HEK293T (cell line): ENCODE measurements at regions not wholly inside any gene's neighbourhood (a gene's known extent, or its start where the extent isn't known, plus 50 kb on each side); places are given as distances from the start of the nearest gene placed in this dataset.

Experiments used
- CTCF ChIA-PET: fragments of 350-600 bp; formaldehyde crosslinking; extraction: SDS; loops from one replicate; lab custom pipeline; 2021; ENCODE audit warnings: antibody characterized with exemption, inconsistent platforms; lab: Yijun Ruan, JAX
- POLR2A ChIA-PET: fragments of 350-600 bp; formaldehyde crosslinking; extraction: SDS; loops from one replicate; lab custom pipeline; 2020; ENCODE audit warnings: antibody characterized with exemption, inconsistent platforms; lab: Yijun Ruan, JAX
- DNase-seq: peaks from one replicate; pipeline ENCODE4 v3.0.0; 2012; ENCODE audit warnings: mixed read lengths; ENCODE audit errors: extremely low spot score
- ARNT ChIP-seq: fragments of 450-650 bp; IDR thresholded peaks from 2 replicates; pipeline ENCODE4 v1.6.1; 2017; ENCODE audit warnings: mild to moderate bottlenecking
- BHLHE40 ChIP-seq: fragments of 450-650 bp; IDR thresholded peaks from 2 replicates; pipeline ENCODE4 v1.6.1; 2016; ENCODE audit warnings: mild to moderate bottlenecking, moderate library complexity, borderline replicate concordance
- CTBP1 ChIP-seq: fragments of 450-650 bp; IDR thresholded peaks from 2 replicates; pipeline ENCODE4 v1.6.1; 2016; ENCODE audit warnings: borderline replicate concordance
- ELF4 ChIP-seq: fragments of 450-650 bp; IDR thresholded peaks from 2 replicates; pipeline ENCODE4 v1.6.1; 2017; ENCODE audit warnings: antibody characterized with exemption
- FOXA1 ChIP-seq: fragments of 450-650 bp; IDR thresholded peaks from 2 replicates; pipeline ENCODE4 v1.6.1; 2016; ENCODE audit warnings: mild to moderate bottlenecking
- FOXK2 ChIP-seq: fragments of 450-650 bp; IDR thresholded peaks from 2 replicates; pipeline ENCODE4 v1.6.1; 2016; ENCODE audit warnings: mild to moderate bottlenecking
- FOXM1 ChIP-seq: fragments of 450-650 bp; IDR thresholded peaks from 2 replicates; pipeline ENCODE4 v1.6.1; 2017; ENCODE audit warnings: mild to moderate bottlenecking, borderline replicate concordance
- HDGF ChIP-seq: fragments of 450-650 bp; IDR thresholded peaks from 2 replicates; pipeline ENCODE4 v1.6.1; 2017; ENCODE audit warnings: antibody characterized with exemption, borderline replicate concordance
- L3MBTL2 ChIP-seq: fragments of 450-650 bp; conservative IDR thresholded peaks from 2 replicates; pipeline ENCODE4 v1.6.1; 2016; ENCODE audit warnings: mild to moderate bottlenecking
- LEF1 ChIP-seq: fragments of 450-650 bp; IDR thresholded peaks from 2 replicates; pipeline ENCODE4 v1.6.1; 2017; ENCODE audit warnings: mild to moderate bottlenecking, borderline replicate concordance
- NFRKB ChIP-seq: fragments of 450-650 bp; IDR thresholded peaks from 2 replicates; pipeline ENCODE4 v1.6.1; 2016; ENCODE audit warnings: mild to moderate bottlenecking, moderate library complexity
- PKNOX1 ChIP-seq: fragments of 450-650 bp; IDR thresholded peaks from 2 replicates; pipeline ENCODE4 v1.6.1; 2016
- SP1 ChIP-seq: fragments of 450-650 bp; IDR thresholded peaks from 2 replicates; pipeline ENCODE4 v1.6.1; 2017
- SUZ12 ChIP-seq: fragments of 450-650 bp; IDR thresholded peaks from 2 replicates; pipeline ENCODE4 v1.6.1; 2016; ENCODE audit warnings: mild to moderate bottlenecking
- TARDBP ChIP-seq: fragments of 450-650 bp; IDR thresholded peaks from 2 replicates; pipeline ENCODE4 v1.6.1; 2016
- ZNF384 ChIP-seq: fragments of 450-650 bp; IDR thresholded peaks from 2 replicates; pipeline ENCODE4 v1.6.1; 2016

- DNase-seq, result no peak
- ChIA-PET POLR2A (no interaction called here), CTCF (no interaction called here)
- TF ChIP-seq SP1 (no peak), FOXM1 (no peak), CTBP1 (no peak), ELF4 (no peak), HDGF (no peak), LEF1 (no peak), BHLHE40 (no peak), PKNOX1 (no peak), NFRKB (no peak), FOXA1 (no peak), L3MBTL2 (no peak), FOXK2 (no peak)
Observed at GRCh38 chr21:16005996-16006395, 276.2 kb downstream of the USP25 start.

- ChIA-PET CTCF (no interaction called here), POLR2A (no interaction called here)
- DNase-seq, result no peak
- TF ChIP-seq ARNT (no peak), LEF1 (no peak), FOXK2 (no peak), FOXA1 (no peak), FOXM1 (no peak), ZNF384 (no peak), ELF4 (no peak), TARDBP (no peak), SUZ12 (no peak), CTBP1 (no peak), NFRKB (no peak), BHLHE40 (no peak), L3MBTL2 (no peak)
Observed at GRCh38 chr21:16007943-16008342, 278.2 kb downstream of the USP25 start.

GRCh38 chr21:16011719-16012118 is 281.9 kb downstream of the USP25 start:
- ChIA-PET POLR2A (no interaction called here), CTCF (no interaction called here)
- no peak for DNase-seq
- no peak for TF ChIP-seq TARDBP
- no peak for TF ChIP-seq HDGF
- TF ChIP-seq FOXM1, result no peak
- no peak for TF ChIP-seq CTBP1
- TF ChIP-seq LEF1, result no peak
- TF ChIP-seq ZNF384, result no peak
- TF ChIP-seq ARNT, result no peak
- TF ChIP-seq BHLHE40, result no peak
- TF ChIP-seq SP1, result no peak
- TF ChIP-seq L3MBTL2, result no peak
- no peak for TF ChIP-seq SUZ12
- no peak for TF ChIP-seq NFRKB
- TF ChIP-seq FOXK2, result no peak
- no peak for TF ChIP-seq PKNOX1
- TF ChIP-seq FOXA1, result no peak

GRCh38 chr21:16013570-16013969 is 283.8 kb downstream of the USP25 start:
- DNase-seq, result no peak
- POLR2A ChIA-PET, result no interaction called here
- CTCF ChIA-PET, result no interaction called here
- TF ChIP-seq PKNOX1, result peak; percentile 68
- TF ChIP-seq BHLHE40, result no peak
- no peak for TF ChIP-seq SUZ12

GRCh38 chr21:16020878-16021277 is 291.1 kb downstream of the USP25 start:
- no peak for DNase-seq
- no peak for TF ChIP-seq ARNT
- no peak for TF ChIP-seq L3MBTL2
- TF ChIP-seq SUZ12, result no peak
- TF ChIP-seq NFRKB, result no peak
- TF ChIP-seq BHLHE40, result no peak
- no peak for TF ChIP-seq FOXA1
- TF ChIP-seq CTBP1, result no peak
- no peak for TF ChIP-seq PKNOX1
- no peak for TF ChIP-seq TARDBP
- TF ChIP-seq HDGF, result no peak
- ChIA-PET CTCF (no interaction called here), POLR2A (no interaction called here)

- CTCF ChIA-PET, result no interaction called here
- POLR2A ChIA-PET, result no interaction called here
- DNase-seq, result no peak
- no peak for TF ChIP-seq L3MBTL2
- TF ChIP-seq NFRKB, result no peak
- no peak for TF ChIP-seq ARNT
- no peak for TF ChIP-seq CTBP1
- no peak for TF ChIP-seq FOXK2
- TF ChIP-seq FOXM1, result no peak
- TF ChIP-seq BHLHE40, result no peak
Observed at GRCh38 chr21:16022116-16022515, 292.3 kb downstream of the USP25 start.
